NB4 (cell line): ENCODE measurements at regions not wholly inside any gene's neighbourhood (a gene's known extent, or its start where the extent isn't known, plus 50 kb on each side); places are given as distances from the start of the nearest gene placed in this dataset.

Experiments used
- MAX ChIP-seq: IDR thresholded peaks from 2 replicates; pipeline ENCODE4 v1.6.1; 2011; ENCODE audit warnings: low read depth, low read length
- TF ChIP-seq, protein P1 (sequence below): IDR thresholded peaks from one replicate; pipeline ENCODE4 v1.5.1; 2012; ENCODE audit warnings: low read depth, low read length

GRCh38 chr4:72899214-72899613, 170.3 kb downstream of the COX18 start:
- TF ChIP-seq, protein P1, sequence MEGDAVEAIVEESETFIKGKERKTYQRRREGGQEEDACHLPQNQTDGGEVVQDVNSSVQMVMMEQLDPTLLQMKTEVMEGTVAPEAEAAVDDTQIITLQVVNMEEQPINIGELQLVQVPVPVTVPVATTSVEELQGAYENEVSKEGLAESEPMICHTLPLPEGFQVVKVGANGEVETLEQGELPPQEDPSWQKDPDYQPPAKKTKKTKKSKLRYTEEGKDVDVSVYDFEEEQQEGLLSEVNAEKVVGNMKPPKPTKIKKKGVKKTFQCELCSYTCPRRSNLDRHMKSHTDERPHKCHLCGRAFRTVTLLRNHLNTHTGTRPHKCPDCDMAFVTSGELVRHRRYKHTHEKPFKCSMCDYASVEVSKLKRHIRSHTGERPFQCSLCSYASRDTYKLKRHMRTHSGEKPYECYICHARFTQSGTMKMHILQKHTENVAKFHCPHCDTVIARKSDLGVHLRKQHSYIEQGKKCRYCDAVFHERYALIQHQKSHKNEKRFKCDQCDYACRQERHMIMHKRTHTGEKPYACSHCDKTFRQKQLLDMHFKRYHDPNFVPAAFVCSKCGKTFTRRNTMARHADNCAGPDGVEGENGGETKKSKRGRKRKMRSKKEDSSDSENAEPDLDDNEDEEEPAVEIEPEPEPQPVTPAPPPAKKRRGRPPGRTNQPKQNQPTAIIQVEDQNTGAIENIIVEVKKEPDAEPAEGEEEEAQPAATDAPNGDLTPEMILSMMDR, result no peak
- no peak for TF ChIP-seq MAX
